AG08396 (cell line): ENCODE measurements at regions not wholly inside any gene's neighbourhood (a gene's known extent, or its start where the extent isn't known, plus 50 kb on each side); places are given as distances from the start of the nearest gene placed in this dataset.
"Not testable (repeated sequence)": the region's sequence is repeated elsewhere in the genome, so short reads cannot be mapped to it uniquely, and the experiment has no call there.

Experiments used
- DNase-seq: peaks from one replicate; pipeline ENCODE4 v3.0.0; 2012; ENCODE audit warnings: low spot score, mixed read lengths

GRCh38 chrX:86887341-86887740, 630.3 kb upstream of the KLHL4 start:
- no peak for DNase-seq

GRCh38 chrX:86910027-86910426, 607.6 kb upstream of the KLHL4 start:
- DNase-seq: no peak

- DNase-seq: no peak
These were observed 606.8 kb upstream of the KLHL4 start for GRCh38 chrX:86910602-86911311.

- no peak for DNase-seq
These were observed 603.0 kb upstream of the KLHL4 start for GRCh38 chrX:86914569-86914968.

- DNase-seq: no peak
These were observed 599.6 kb upstream of the KLHL4 start for GRCh38 chrX:86917959-86918358.

- DNase-seq: no peak
These were observed 587.2 kb upstream of the KLHL4 start for GRCh38 chrX:86930419-86930818.

GRCh38 chrX:86935988-86936387, 581.6 kb upstream of the KLHL4 start:
- DNase-seq: no peak

- peak; percentile 16 for DNase-seq
These were observed 571.0 kb upstream of the KLHL4 start for GRCh38 chrX:86946569-86946968.

- no peak for DNase-seq
These were observed 553.3 kb upstream of the KLHL4 start for GRCh38 chrX:86964321-86964720.

GRCh38 chrX:86981326-86981879, 536.2 kb upstream of the KLHL4 start:
- no peak for DNase-seq

GRCh38 chrX:86987351-86987750, 530.3 kb upstream of the KLHL4 start:
- DNase-seq: not testable (repeated sequence)

GRCh38 chrX:87003031-87003430, 514.6 kb upstream of the KLHL4 start:
- no peak for DNase-seq

- DNase-seq: no peak
These were observed 512.4 kb upstream of the KLHL4 start for GRCh38 chrX:87005183-87005582.

- DNase-seq: no peak
These were observed 511.7 kb upstream of the KLHL4 start for GRCh38 chrX:87005885-87006284.

- DNase-seq: no peak
These were observed 511.0 kb upstream of the KLHL4 start for GRCh38 chrX:87006561-87006960.

GRCh38 chrX:87017210-87017609, 500.4 kb upstream of the KLHL4 start:
- DNase-seq: no peak

- not testable (repeated sequence) for DNase-seq
These were observed 484.5 kb upstream of the KLHL4 start for GRCh38 chrX:87033115-87033514.

GRCh38 chrX:87045352-87045751, 472.2 kb upstream of the KLHL4 start:
- no peak for DNase-seq

- no peak for DNase-seq
These were observed 468.0 kb upstream of the KLHL4 start for GRCh38 chrX:87049567-87049966.

GRCh38 chrX:87063642-87064041, 454.0 kb upstream of the KLHL4 start:
- no peak for DNase-seq

- DNase-seq: no peak
These were observed 453.1 kb upstream of the KLHL4 start for GRCh38 chrX:87064502-87064901.

GRCh38 chrX:87067795-87068369, 449.7 kb upstream of the KLHL4 start:
- DNase-seq: no peak

GRCh38 chrX:87078231-87078630, 439.4 kb upstream of the KLHL4 start:
- no peak for DNase-seq

- no peak for DNase-seq
These were observed 419.1 kb upstream of the KLHL4 start for GRCh38 chrX:87098477-87098876.
